Smooth muscle cell (in vitro differentiated cells): ENCODE measurements at regions not wholly inside any gene's neighbourhood (a gene's known extent, or its start where the extent isn't known, plus 50 kb on each side); places are given as distances from the start of the nearest gene placed in this dataset.

ENCODE experiments used
- DNase-seq: peaks from one replicate; lab custom pipeline; 2025; ENCODE audit not compliant: unreplicated experiment; lab: John Stamatoyannopoulos, UW
- H2AFZ ChIP-seq: fragments of 200-600 bp; sonication (generic); 2 replicates; pipeline ENCODE4 v1.6.0; 2016; ENCODE audit warnings: antibody characterized with exemption, low read depth, mild to moderate bottlenecking
- H3F3A ChIP-seq: fragments of 200-600 bp; sonication (generic); 2 replicates; pipeline ENCODE4 v1.6.0; 2017; ENCODE audit warnings: antibody characterized with exemption, low read depth
- H3K27ac ChIP-seq: fragments of 200-600 bp; sonication (generic); 2 replicates; pipeline ENCODE4 v1.5.1; 2016; ENCODE audit warnings: low read depth, mild to moderate bottlenecking
- H3K27me3 ChIP-seq: fragments of 200-600 bp; sonication (generic); 2 replicates; pipeline ENCODE4 v1.6.1; 2016; ENCODE audit warnings: low read depth, mild to moderate bottlenecking
- H3K36me3 ChIP-seq: fragments of 200-600 bp; sonication (generic); 2 replicates; pipeline ENCODE4 v1.5.1; 2016; ENCODE audit warnings: low read depth
- H3K4me1 ChIP-seq: fragments of 200-600 bp; sonication (generic); 2 replicates; pipeline ENCODE4 v1.5.1; 2016; ENCODE audit warnings: low read depth
- H3K4me2 ChIP-seq: fragments of 200-600 bp; sonication (generic); 2 replicates; pipeline ENCODE4 v1.6.0; 2016; ENCODE audit warnings: mild to moderate bottlenecking
- H3K4me3 ChIP-seq: fragments of 200-600 bp; sonication (generic); 2 replicates; pipeline ENCODE4 v1.5.1; 2016; ENCODE audit warnings: mild to moderate bottlenecking
- H3K79me2 ChIP-seq: fragments of 200-600 bp; sonication (generic); 2 replicates; pipeline ENCODE4 v1.6.0; 2016; ENCODE audit warnings: low read depth, mild to moderate bottlenecking
- H3K9ac ChIP-seq: fragments of 200-600 bp; sonication (generic); 2 replicates; pipeline ENCODE4 v1.6.0; 2016; ENCODE audit warnings: low read depth
- H3K9me3 ChIP-seq: fragments of 200-600 bp; sonication (generic); replicated peaks from 2 replicates; pipeline ENCODE4 v1.5.1; 2016; ENCODE audit warnings: low read depth
- H4K20me1 ChIP-seq: fragments of 200-600 bp; sonication (generic); 2 replicates; pipeline ENCODE4 v1.6.0; 2016; ENCODE audit warnings: low read depth
- WGBS: methylation state at CpG from one replicate; pipeline ENCODE4 v1.1.7; 2016; ENCODE audit warnings: low lambda C conversion rate; 5-methylcytosine and 5-hydroxymethylcytosine counted together
- TF ChIP-seq, protein P1 (sequence below): fragments of 200-600 bp; sonication (generic); IDR thresholded peaks from 2 replicates; pipeline ENCODE4 v1.5.1; 2017; ENCODE audit warnings: borderline replicate concordance, mild to moderate bottlenecking, antibody characterized with exemption; ENCODE audit not compliant: insufficient read depth, poor library complexity, severe bottlenecking

DNA sequence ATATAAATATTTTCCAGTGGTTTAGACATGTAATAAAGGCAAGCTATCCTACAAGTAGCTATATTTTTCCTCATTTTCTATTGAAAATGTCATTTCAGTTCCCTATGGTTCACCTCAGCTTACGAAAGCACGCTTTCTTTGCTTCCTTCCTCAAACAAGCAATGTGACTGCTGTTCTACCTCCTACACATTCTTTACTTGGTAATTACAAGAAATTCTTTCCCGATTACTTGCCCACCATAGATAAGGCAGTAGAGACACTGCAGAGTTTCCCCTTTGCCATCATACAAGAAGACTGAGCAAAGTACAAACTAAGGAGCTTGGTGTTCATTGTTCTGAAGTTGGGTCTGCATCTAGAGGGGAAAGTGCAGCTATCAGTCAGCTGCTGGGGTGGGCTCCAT is 249.4 kb downstream of the CRPPA start:
- Histone ChIP-seq H4K20me1 (no peaks in the 10 kb centered on the region), H3K36me3 (no peaks in the 10 kb centered on the region), H3K9me3 (no peaks in the 10 kb centered on the region), H3K27me3 (no peaks in the 10 kb centered on the region), H3K4me3 (no peak overlapping the region), H3K4me2 (no peak overlapping the region), H3K27ac (peak overlapping the region; percentile 56), H3K79me2 (no peaks in the 10 kb centered on the region), H2AFZ (no peak overlapping the region), H3K9ac (no peak overlapping the region), H3K4me1 (no peaks in the 10 kb centered on the region), H3F3A (no peaks in the 10 kb centered on the region)
- WGBS, result 47% methylated on average over 3 of the region's 3 CpGs
- TF ChIP-seq, protein P1, sequence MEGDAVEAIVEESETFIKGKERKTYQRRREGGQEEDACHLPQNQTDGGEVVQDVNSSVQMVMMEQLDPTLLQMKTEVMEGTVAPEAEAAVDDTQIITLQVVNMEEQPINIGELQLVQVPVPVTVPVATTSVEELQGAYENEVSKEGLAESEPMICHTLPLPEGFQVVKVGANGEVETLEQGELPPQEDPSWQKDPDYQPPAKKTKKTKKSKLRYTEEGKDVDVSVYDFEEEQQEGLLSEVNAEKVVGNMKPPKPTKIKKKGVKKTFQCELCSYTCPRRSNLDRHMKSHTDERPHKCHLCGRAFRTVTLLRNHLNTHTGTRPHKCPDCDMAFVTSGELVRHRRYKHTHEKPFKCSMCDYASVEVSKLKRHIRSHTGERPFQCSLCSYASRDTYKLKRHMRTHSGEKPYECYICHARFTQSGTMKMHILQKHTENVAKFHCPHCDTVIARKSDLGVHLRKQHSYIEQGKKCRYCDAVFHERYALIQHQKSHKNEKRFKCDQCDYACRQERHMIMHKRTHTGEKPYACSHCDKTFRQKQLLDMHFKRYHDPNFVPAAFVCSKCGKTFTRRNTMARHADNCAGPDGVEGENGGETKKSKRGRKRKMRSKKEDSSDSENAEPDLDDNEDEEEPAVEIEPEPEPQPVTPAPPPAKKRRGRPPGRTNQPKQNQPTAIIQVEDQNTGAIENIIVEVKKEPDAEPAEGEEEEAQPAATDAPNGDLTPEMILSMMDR, result no peak
- no peak for DNase-seq

DNA sequence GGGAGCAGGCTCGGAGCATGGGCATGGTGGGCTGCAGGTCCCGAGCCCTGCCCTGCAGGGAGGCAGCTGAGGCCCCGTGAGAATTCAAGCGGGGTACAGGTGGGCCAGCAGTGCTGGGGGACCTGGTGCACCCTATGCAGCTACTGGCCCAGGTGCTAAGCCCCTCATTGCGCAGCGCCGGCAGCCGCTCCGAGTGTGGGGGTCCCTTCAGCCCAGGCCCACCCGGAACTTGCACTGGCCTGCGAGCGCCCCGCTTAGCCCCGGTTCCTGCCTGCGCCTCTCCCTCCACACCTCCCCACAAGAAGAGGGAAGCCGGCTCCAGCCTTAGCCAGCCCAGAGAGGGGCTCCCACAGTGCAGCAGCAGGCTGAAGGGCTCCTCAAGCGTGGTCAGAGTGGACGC is 250.7 kb downstream of the CRPPA start:
- Histone ChIP-seq H3K4me3 (no peak overlapping the region), H3K27ac (no peak overlapping the region), H3K9ac (no peak overlapping the region), H3F3A (no peaks in the 10 kb centered on the region), H3K79me2 (no peaks in the 10 kb centered on the region), H3K9me3 (no peaks in the 10 kb centered on the region), H3K4me2 (no peak overlapping the region), H3K27me3 (no peaks in the 10 kb centered on the region), H3K4me1 (no peaks in the 10 kb centered on the region), H2AFZ (no peak overlapping the region), H3K36me3 (no peaks in the 10 kb centered on the region), H4K20me1 (no peaks in the 10 kb centered on the region)
- TF ChIP-seq, protein P1, result no peak
- WGBS, result 94% methylated on average over 18 of the region's 18 CpGs
- no peak for DNase-seq

DNA sequence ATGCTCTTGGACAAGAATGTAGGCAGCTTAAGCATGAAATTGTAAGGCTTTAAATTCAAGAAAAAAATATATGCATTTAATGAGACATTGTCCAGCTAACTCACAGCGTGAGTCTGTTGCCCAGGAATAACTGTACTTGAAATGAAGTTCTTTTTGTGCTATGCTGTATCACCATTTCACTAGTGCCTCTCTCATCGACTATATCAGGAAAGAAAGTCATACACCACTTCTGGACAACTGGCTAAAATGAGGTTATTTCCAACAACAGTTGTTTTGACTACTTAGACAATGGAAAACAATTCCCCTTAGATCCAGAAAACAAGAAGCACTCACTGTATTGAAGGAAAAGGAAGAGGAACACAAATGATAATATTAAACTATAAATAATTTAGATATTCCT is 251.8 kb downstream of the CRPPA start:
- no peaks in the 10 kb centered on the region for H3F3A ChIP-seq
- H3K4me2 ChIP-seq, result no peak overlapping the region
- no peak overlapping the region for H2AFZ ChIP-seq
- H3K27me3 ChIP-seq, result no peaks in the 10 kb centered on the region
- no peaks in the 10 kb centered on the region for H3K4me1 ChIP-seq
- H3K79me2 ChIP-seq, result no peaks in the 10 kb centered on the region
- no peak overlapping the region for H3K4me3 ChIP-seq
- 84% methylated on average over 2 of the region's 2 CpGs for WGBS
- H4K20me1 ChIP-seq, result no peaks in the 10 kb centered on the region
- no peak for DNase-seq
- H3K36me3 ChIP-seq, result no peaks in the 10 kb centered on the region
- H3K9me3 ChIP-seq, result no peaks in the 10 kb centered on the region
- TF ChIP-seq, protein P1, result no peak
- no peak overlapping the region for H3K27ac ChIP-seq
- no peak overlapping the region for H3K9ac ChIP-seq

DNA sequence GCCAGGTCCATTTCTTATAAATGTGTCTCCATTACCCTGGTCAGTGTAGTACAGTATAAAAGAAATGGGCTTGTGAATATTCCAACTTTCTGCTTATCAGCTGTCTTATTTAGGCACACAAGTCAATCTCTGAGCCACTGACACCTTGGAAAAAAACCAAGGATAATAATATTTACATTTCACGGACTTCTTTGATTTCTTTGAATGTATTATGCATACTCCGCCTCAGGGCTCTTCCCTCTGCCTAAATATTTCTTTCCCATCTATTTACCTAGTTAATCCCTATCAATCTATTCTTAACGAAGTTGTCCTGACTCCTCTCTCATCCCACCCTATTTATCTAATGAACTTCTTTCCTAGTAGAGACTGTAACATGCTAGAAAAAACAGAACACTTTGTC is 253.8 kb downstream of the CRPPA start:
- Histone ChIP-seq H3K79me2 (no peaks in the 10 kb centered on the region), H3K36me3 (no peaks in the 10 kb centered on the region), H2AFZ (no peak overlapping the region), H3K27ac (no peak overlapping the region), H4K20me1 (no peaks in the 10 kb centered on the region), H3F3A (no peaks in the 10 kb centered on the region), H3K9ac (no peak overlapping the region), H3K4me1 (no peaks in the 10 kb centered on the region), H3K27me3 (no peaks in the 10 kb centered on the region), H3K4me3 (no peak overlapping the region), H3K4me2 (no peak overlapping the region), H3K9me3 (no peaks in the 10 kb centered on the region)
- WGBS, result 95% methylated on average over 3 of the region's 3 CpGs
- TF ChIP-seq, protein P1, result no peak
- DNase-seq, result no peak
